Duodenal mucosa (tissue), 2 donors: ENCODE measurements at regions not wholly inside any gene's neighbourhood (a gene's known extent, or its start where the extent isn't known, plus 50 kb on each side); places are given as distances from the start of the nearest gene placed in this dataset.
"Not testable (repeated sequence)": the region's sequence is repeated elsewhere in the genome, so short reads cannot be mapped to it uniquely, and the experiment has no call there.

Source experiments
- H3K27ac ChIP-seq: one replicate; pipeline ENCODE4 v1.7.0; 2013; ENCODE audit warnings: low read depth, low read length
- H3K27me3 ChIP-seq, 2 donors: one replicate each; pipeline ENCODE4 v1.7.0; 2013; ENCODE audit warnings: low read length in 2 of 2, control low read depth in 1 of 2; ENCODE audit not compliant: insufficient read depth in 2 of 2, control insufficient read depth in 1 of 2
- H3K36me3 ChIP-seq, 2 donors: one replicate each; pipeline ENCODE4 v1.7.0; 2013; ENCODE audit warnings: low read length in 2 of 2, control low read depth in 1 of 2; ENCODE audit not compliant: insufficient read depth in 2 of 2, control insufficient read depth in 1 of 2
- H3K4me1 ChIP-seq, 2 donors: one replicate each; pipeline ENCODE4 v1.7.0; 2013; ENCODE audit warnings: low read length in 2 of 2, control low read depth in 1 of 2; ENCODE audit not compliant: insufficient read depth in 2 of 2, control insufficient read depth in 1 of 2
- H3K4me3 ChIP-seq, 2 donors: one replicate each; pipeline ENCODE4 v1.7.0; 2013; ENCODE audit warnings: low read length in 2 of 2, low read depth in 1 of 2
- H3K9ac ChIP-seq, 2 donors: one replicate each; pipeline ENCODE4 v1.7.0; 2013; ENCODE audit warnings: low read length in 2 of 2, low read depth in 1 of 2
- H3K9me3 ChIP-seq, 2 donors: one replicate each; pipeline ENCODE4 v1.7.0; 2013; ENCODE audit warnings: low read length in 2 of 2, control low read depth in 1 of 2; ENCODE audit not compliant: control insufficient read depth in 1 of 2

- Histone ChIP-seq H3K9ac (peak overlapping the region; percentile 76 to 79), H3K36me3 (no peaks in the 10 kb centered on the region), H3K27ac (no peak overlapping the region), H3K9me3 (no peaks in the 10 kb centered on the region), H3K27me3 (peaks cover 0 to 7% of the 10 kb centered on the region in 2 donors), H3K4me1 (peaks cover 12 to 16% of the 10 kb centered on the region in 2 donors), H3K4me3 (peak overlapping the region; percentile 78 to 83)
These were observed 62.2 kb upstream of the GTF3A start for GRCh38 chr13:27362064-27362751.

GRCh38 chr13:27363637-27364036 is 60.8 kb upstream of the GTF3A start:
- H3K9me3 ChIP-seq, H3K9ac ChIP-seq, H3K27me3 ChIP-seq, H3K27ac ChIP-seq, H3K4me3 ChIP-seq, H3K36me3 ChIP-seq: not testable (repeated sequence)
- H3K4me1 ChIP-seq = peaks cover 12 to 16% of the 10 kb centered on the region in 2 donors

GRCh38 chr13:27367570-27367969 is 56.8 kb upstream of the GTF3A start:
- H3K9ac ChIP-seq = no peak overlapping the region
- H3K27me3 ChIP-seq = peaks cover 0 to 5% of the 10 kb centered on the region in 2 donors
- H3K4me3 ChIP-seq = no peak overlapping the region
- no peaks in the 10 kb centered on the region for H3K9me3 ChIP-seq
- H3K36me3 ChIP-seq = no peaks in the 10 kb centered on the region
- H3K27ac ChIP-seq = no peak overlapping the region
- H3K4me1 ChIP-seq = peaks cover 12% of the 10 kb centered on the region in 2 donors

- no peak overlapping the region for H3K4me3 ChIP-seq
- no peak overlapping the region for H3K27ac ChIP-seq
- H3K9me3 ChIP-seq = no peaks in the 10 kb centered on the region
- H3K36me3 ChIP-seq = no peaks in the 10 kb centered on the region
- H3K27me3 ChIP-seq = no peaks in the 10 kb centered on the region
- H3K4me1 ChIP-seq = peaks cover 24 to 25% of the 10 kb centered on the region in 2 donors
- no peak overlapping the region for H3K9ac ChIP-seq
These were observed 54.0 kb upstream of the GTF3A start for GRCh38 chr13:27370305-27370872.

- H3K9me3 ChIP-seq = no peaks in the 10 kb centered on the region
- no peak overlapping the region for H3K9ac ChIP-seq
- peaks cover 24 to 30% of the 10 kb centered on the region in 2 donors for H3K4me1 ChIP-seq
- H3K36me3 ChIP-seq = no peaks in the 10 kb centered on the region
- no peak overlapping the region for H3K4me3 ChIP-seq
- H3K27ac ChIP-seq = no peak overlapping the region
- no peaks in the 10 kb centered on the region for H3K27me3 ChIP-seq
These were observed 52.5 kb upstream of the GTF3A start for GRCh38 chr13:27371932-27372331.

- H3K4me3 ChIP-seq = no peak overlapping the region
- H3K9ac ChIP-seq = no peak overlapping the region
- peaks cover 24 to 30% of the 10 kb centered on the region in 2 donors for H3K4me1 ChIP-seq
- no peak overlapping the region for H3K27ac ChIP-seq
- H3K9me3 ChIP-seq = no peaks in the 10 kb centered on the region
- no peaks in the 10 kb centered on the region for H3K27me3 ChIP-seq
- no peaks in the 10 kb centered on the region for H3K36me3 ChIP-seq
These were observed 51.5 kb upstream of the GTF3A start for GRCh38 chr13:27372896-27373295.

GRCh38 chr13:27374126-27374613 is 50.2 kb upstream of the GTF3A start:
- no peaks in the 10 kb centered on the region for H3K27me3 ChIP-seq
- peaks cover 24 to 30% of the 10 kb centered on the region in 2 donors for H3K4me1 ChIP-seq
- H3K36me3 ChIP-seq = no peaks in the 10 kb centered on the region
- no peak overlapping the region for H3K27ac ChIP-seq
- no peaks in the 10 kb centered on the region for H3K9me3 ChIP-seq
- peak overlapping the region; percentile 32 to 53 for H3K4me3 ChIP-seq
- peak overlapping the region in 1 of 2 donors; percentile 40 for H3K9ac ChIP-seq
